SH-SY5Y (cell line): ENCODE measurements at regions not wholly inside any gene's neighbourhood (a gene's known extent, or its start where the extent isn't known, plus 50 kb on each side); places are given as distances from the start of the nearest gene placed in this dataset.

Source experiments
- GATA2 ChIP-seq: IDR thresholded peaks from 2 replicates; pipeline ENCODE4 v1.6.1; 2011; ENCODE audit warnings: mild to moderate bottlenecking, low read depth, low read length
- GATA3 ChIP-seq: IDR thresholded peaks from 2 replicates; pipeline ENCODE4 v1.6.1; 2011; ENCODE audit warnings: low read depth, mild to moderate bottlenecking, low read length, moderate library complexity

DNA sequence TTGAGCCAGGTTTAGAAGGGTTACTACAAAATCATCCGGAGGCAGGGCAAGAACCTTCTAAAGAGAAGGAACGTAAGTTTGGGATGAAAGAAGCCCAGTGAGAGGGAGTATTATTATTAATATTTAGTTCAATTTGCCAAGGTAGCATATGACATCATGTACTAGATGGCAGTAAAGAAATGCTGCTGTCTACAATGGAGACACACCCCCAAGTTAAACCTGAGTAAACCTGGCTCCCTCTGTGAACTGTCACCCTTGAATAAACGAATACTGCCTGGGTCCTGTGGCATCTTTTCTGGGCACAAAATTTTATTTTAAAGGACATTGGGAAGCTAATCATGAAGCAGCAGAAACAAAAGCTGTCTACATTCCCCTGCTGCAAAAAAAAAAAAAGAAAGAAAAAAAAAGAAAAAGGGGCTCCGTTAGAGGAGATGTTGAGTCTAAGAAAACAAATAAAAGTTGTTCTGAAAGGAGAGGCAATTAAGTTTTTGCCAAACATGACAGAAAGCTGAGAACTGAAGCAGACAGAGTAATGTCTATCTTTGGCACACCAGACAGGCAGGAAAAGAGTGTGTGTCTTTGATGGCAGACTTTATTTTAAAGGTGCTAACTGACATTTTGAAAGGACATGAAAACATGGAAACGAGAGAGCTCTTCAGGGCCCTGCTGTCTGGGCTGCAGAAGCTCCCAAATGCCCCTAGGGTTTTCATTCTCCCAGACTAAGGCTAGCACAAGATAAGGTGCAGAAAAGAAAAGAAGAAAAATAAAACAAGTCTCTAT, 557.7 kb upstream of the CHAC2 start:
- TF ChIP-seq GATA3 (no peak), GATA2 (no peak)
